Adrenal gland (tissue), 5 donors: ENCODE measurements at regions not wholly inside any gene's neighbourhood (a gene's known extent, or its start where the extent isn't known, plus 50 kb on each side); places are given as distances from the start of the nearest gene placed in this dataset.

ENCODE experiments used
- CTCF ChIP-seq, 6 experiments: fragments of 450-650 bp in 4 of 6; fragments of 200-600 bp in 2 of 6; sonication (generic) in 1 of 6; IDR thresholded peaks; 1 replicate in 5 of 6; 2 replicates in 1 of 6; pipeline versions ENCODE4 v1.5.1 to v1.8.0; 2016 to 2021; ENCODE audit warnings: antibody characterized with exemption in 6 of 6, mild to moderate bottlenecking in 2 of 6, moderate library complexity in 1 of 6
- POLR2A ChIP-seq, 2 donors: fragments of 450-650 bp; IDR thresholded peaks; one replicate each; pipeline ENCODE4 v1.6.1; 2017; ENCODE audit warnings: antibody characterized with exemption in 2 of 2, mild to moderate bottlenecking in 2 of 2, moderate library complexity in 1 of 2
- donor health status: DM: no; HTN: no; CAD: no.

GRCh38 chr6:6866656-6867403 lies 240.9 kb upstream of the RREB1 start:
- no peak for TF ChIP-seq CTCF (IDR thresholded peaks at IDR 0.05)
- TF ChIP-seq POLR2A (IDR thresholded peaks at IDR 0.05) = no peak
